ENCODE measurements at regions not wholly inside any gene's neighbourhood (a gene's known extent, or its start where the extent isn't known, plus 50 kb on each side); places are given as distances from the start of the nearest gene placed in this dataset.

- no peak overlapping the region for H3K4me3 Mint-ChIP-seq (ENCODE audit: unreplicated experiment)
- BruUV-seq (replicated peaks), result no TSS peak
- H3K4me1 ChIP-seq, result no peaks in the 10 kb centered on the region
- no peak overlapping the region for H3K27ac Mint-ChIP-seq (ENCODE audit: unreplicated experiment)
- ChIA-PET POLR2A (no interaction called here), CTCF (no interaction called here)
- no peaks in the 10 kb centered on the region for H3K9me3 ChIP-seq
- no peak for TF ChIP-seq CTCF (IDR thresholded peaks at IDR 0.05; ENCODE audit: insufficient read depth in 1 of 2, low read depth in 1 of 2, low read length in 1 of 2, severe bottlenecking in 1 of 2, unreplicated experiment in 1 of 2)
- no peaks in the 10 kb centered on the region for H3K4me1 Mint-ChIP-seq (ENCODE audit: low read depth, unreplicated experiment)
- no peak for DNase-seq
- H3K36me3 Mint-ChIP-seq (ENCODE audit: insufficient read depth, unreplicated experiment), result no peaks in the 10 kb centered on the region
- H3K36me3 ChIP-seq (ENCODE audit: control insufficient read depth, insufficient read depth, low read length), result no peaks in the 10 kb centered on the region
- intact Hi-C loops (cut with micrococcal nuclease; ENCODE audit: unreplicated experiment), result no loop called here
- H3K9me3 Mint-ChIP-seq (ENCODE audit: unreplicated experiment), result no peaks in the 10 kb centered on the region
- no peaks in the 10 kb centered on the region for H3K27me3 ChIP-seq (replicated peaks; ENCODE audit: control insufficient read depth, insufficient read depth, low read length)
- H3K27me3 Mint-ChIP-seq (ENCODE audit: insufficient read depth, unreplicated experiment), result no peaks in the 10 kb centered on the region
- no peak overlapping the region for H3K4me3 ChIP-seq (ENCODE audit: low read depth, low read length)
Measured at GRCh38 chr4:20196476-20196875, 55.2 kb upstream of the SLIT2 start.

GRCh38 chr4:20195071-20195885 is 56.4 kb upstream of the SLIT2 start:
- no peaks in the 10 kb centered on the region for H3K9me3 ChIP-seq

More at GRCh38 chr4:20195071-20195885, 56.4 kb upstream of the SLIT2 start:
- no TSS peak for BruUV-seq (replicated peaks)
- H3K27me3 ChIP-seq (replicated peaks; ENCODE audit: control insufficient read depth, insufficient read depth, low read length), result no peaks in the 10 kb centered on the region
- ChIA-PET CTCF (no interaction called here), POLR2A (no interaction called here)
- DNase-seq, result no peak
- no peaks in the 10 kb centered on the region for H3K4me1 ChIP-seq
- Mint-ChIP-seq H3K9me3 (ENCODE audit: unreplicated experiment) (peaks cover 2% of the 10 kb centered on the region), H3K4me1 (ENCODE audit: low read depth, unreplicated experiment) (no peaks in the 10 kb centered on the region), H3K4me3 (ENCODE audit: unreplicated experiment) (no peak overlapping the region), H3K36me3 (ENCODE audit: insufficient read depth, unreplicated experiment) (no peaks in the 10 kb centered on the region), H3K27me3 (ENCODE audit: insufficient read depth, unreplicated experiment) (no peaks in the 10 kb centered on the region), H3K27ac (ENCODE audit: unreplicated experiment) (no peak overlapping the region)
- no peak overlapping the region for H3K4me3 ChIP-seq (ENCODE audit: low read depth, low read length)
- intact Hi-C loops (cut with micrococcal nuclease; ENCODE audit: unreplicated experiment), result no loop called here
- H3K36me3 ChIP-seq (ENCODE audit: control insufficient read depth, insufficient read depth, low read length), result no peaks in the 10 kb centered on the region
- TF ChIP-seq CTCF (IDR thresholded peaks at IDR 0.05; ENCODE audit: insufficient read depth in 1 of 2, low read depth in 1 of 2, low read length in 1 of 2, severe bottlenecking in 1 of 2, unreplicated experiment in 1 of 2), result no peak

Data from Caco-2 (cell line).